ENCODE measurements at regions not wholly inside any gene's neighbourhood (a gene's known extent, or its start where the extent isn't known, plus 50 kb on each side); places are given as distances from the start of the nearest gene placed in this dataset.
"Not testable (repeated sequence)": the region's sequence is repeated elsewhere in the genome, so short reads cannot be mapped to it uniquely, and the experiment has no call there.

- intact Hi-C loops (cut with DNase I; ENCODE audit: low total_unique reads) = no loop called here
- no peak overlapping the region for H3K4me3 ChIP-seq (ENCODE audit: low read depth, poor library complexity, severe bottlenecking)
- TF ChIP-seq POLR2A (IDR thresholded peaks at IDR 0.05) = no peak
- TF ChIP-seq, protein P1, sequence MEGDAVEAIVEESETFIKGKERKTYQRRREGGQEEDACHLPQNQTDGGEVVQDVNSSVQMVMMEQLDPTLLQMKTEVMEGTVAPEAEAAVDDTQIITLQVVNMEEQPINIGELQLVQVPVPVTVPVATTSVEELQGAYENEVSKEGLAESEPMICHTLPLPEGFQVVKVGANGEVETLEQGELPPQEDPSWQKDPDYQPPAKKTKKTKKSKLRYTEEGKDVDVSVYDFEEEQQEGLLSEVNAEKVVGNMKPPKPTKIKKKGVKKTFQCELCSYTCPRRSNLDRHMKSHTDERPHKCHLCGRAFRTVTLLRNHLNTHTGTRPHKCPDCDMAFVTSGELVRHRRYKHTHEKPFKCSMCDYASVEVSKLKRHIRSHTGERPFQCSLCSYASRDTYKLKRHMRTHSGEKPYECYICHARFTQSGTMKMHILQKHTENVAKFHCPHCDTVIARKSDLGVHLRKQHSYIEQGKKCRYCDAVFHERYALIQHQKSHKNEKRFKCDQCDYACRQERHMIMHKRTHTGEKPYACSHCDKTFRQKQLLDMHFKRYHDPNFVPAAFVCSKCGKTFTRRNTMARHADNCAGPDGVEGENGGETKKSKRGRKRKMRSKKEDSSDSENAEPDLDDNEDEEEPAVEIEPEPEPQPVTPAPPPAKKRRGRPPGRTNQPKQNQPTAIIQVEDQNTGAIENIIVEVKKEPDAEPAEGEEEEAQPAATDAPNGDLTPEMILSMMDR (IDR thresholded peaks at IDR 0.05) = no peak
- WGBS, 2 donors = 78 to 83% methylated on average over 17 of the region's 17 CpGs
- DNase-seq (ENCODE audit: low spot score in 2 of 2) = no peak
Measured at GRCh38 chr18:77341527-77342325, 92.1 kb downstream of the GALR1 start.

DNA sequence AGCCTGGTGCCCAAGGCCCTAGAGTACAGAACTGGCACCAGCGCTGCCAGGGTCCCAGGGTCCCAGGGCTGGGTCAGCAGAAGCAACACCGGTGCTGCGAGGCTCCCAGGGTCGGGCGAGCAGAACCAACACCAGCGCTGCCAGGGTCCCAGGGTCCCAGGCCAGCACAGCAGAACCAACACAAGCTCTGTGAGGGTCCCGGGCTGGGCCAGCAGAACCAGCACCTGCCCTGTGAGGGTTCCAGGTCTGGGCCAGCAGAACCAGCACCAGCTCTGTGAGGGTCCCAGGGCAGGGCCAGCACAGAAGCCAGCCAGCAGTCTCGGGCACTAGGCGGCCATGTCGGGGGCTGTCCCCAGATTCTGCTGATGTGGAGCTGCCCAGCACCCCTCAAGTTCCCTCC is 93.1 kb downstream of the GALR1 start:
- H3K4me3 ChIP-seq (ENCODE audit: low read depth, poor library complexity, severe bottlenecking) = no peak overlapping the region
- TF ChIP-seq POLR2A (IDR thresholded peaks at IDR 0.05) = no peak
- TF ChIP-seq, protein P1 (IDR thresholded peaks at IDR 0.05) = no peak
- intact Hi-C loops (cut with DNase I; ENCODE audit: low total_unique reads) = no loop called here
- no peak for DNase-seq (ENCODE audit: low spot score in 2 of 2)
- 80 to 87% methylated on average over 3 to 9 of the region's 10 CpGs for WGBS, 2 donors

- whole genome bisulfite sequencing, 2 donors = 78 to 87% methylated on average over 12 to 14 of the region's 14 CpGs
- intact Hi-C loops (cut with DNase I; ENCODE audit: low total_unique reads) = no loop called here
- TF ChIP-seq, protein P1 (IDR thresholded peaks at IDR 0.05) = no peak
- TF ChIP-seq POLR2A (IDR thresholded peaks at IDR 0.05) = no peak
- DNase-seq (ENCODE audit: low spot score in 2 of 2) = no peak
- H3K4me3 ChIP-seq (ENCODE audit: low read depth, poor library complexity, severe bottlenecking) = no peak overlapping the region
Measured at GRCh38 chr18:77343846-77344510, 94.3 kb downstream of the GALR1 start.

- H3K4me3 ChIP-seq (ENCODE audit: low read depth, poor library complexity, severe bottlenecking) = no peak overlapping the region
- WGBS, 2 donors = 59 to 68% methylated on average over 11 of the region's 11 CpGs
- no peak for TF ChIP-seq POLR2A (IDR thresholded peaks at IDR 0.05)
- TF ChIP-seq, protein P1 (IDR thresholded peaks at IDR 0.05) = no peak
- DNase-seq (ENCODE audit: low spot score in 2 of 2) = no peak
- intact Hi-C loops (cut with DNase I; ENCODE audit: low total_unique reads) = no loop called here
Measured at GRCh38 chr18:77344786-77345500, 95.3 kb downstream of the GALR1 start.

GRCh38 chr18:77346208-77346810 is 96.7 kb downstream of the GALR1 start:
- intact Hi-C loops (cut with DNase I; ENCODE audit: low total_unique reads) = no loop called here
- no peak overlapping the region for H3K4me3 ChIP-seq (ENCODE audit: low read depth, poor library complexity, severe bottlenecking)
- DNase-seq (ENCODE audit: low spot score in 2 of 2) = no peak
- WGBS, 2 donors = 69% methylated on average over 2 of the region's 2 CpGs
- no peak for TF ChIP-seq POLR2A (IDR thresholded peaks at IDR 0.05)
- TF ChIP-seq, protein P1 (IDR thresholded peaks at IDR 0.05) = no peak

DNA sequence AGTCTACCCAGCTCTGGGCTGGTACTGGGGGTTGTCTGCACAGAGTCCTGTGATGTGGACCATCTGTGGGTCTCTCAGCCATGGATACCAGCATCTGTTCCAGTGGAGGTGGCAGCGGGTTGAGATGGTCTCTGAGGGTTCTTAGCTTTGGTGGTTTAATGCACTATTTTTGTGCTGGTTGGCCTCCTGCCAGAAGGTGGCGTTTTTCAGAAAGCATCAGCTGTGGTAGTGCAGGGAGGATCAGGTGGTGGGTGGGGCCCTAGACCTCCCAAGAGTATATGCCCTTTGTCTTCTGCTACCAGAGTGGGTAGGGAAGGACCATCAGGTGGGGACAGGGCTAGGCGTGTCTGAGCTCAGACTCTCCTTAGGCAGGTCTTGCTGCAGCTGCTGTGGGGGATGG is 103.7 kb downstream of the GALR1 start:
- H3K4me3 ChIP-seq (ENCODE audit: low read depth, poor library complexity, severe bottlenecking); DNase-seq (ENCODE audit: low spot score in 2 of 2); intact Hi-C loops (cut with DNase I; ENCODE audit: low total_unique reads): not testable (repeated sequence)
- 72 to 80% methylated on average over 3 of the region's 3 CpGs for WGBS, 2 donors
